HG02571 (cell line): ENCODE measurements at regions not wholly inside any gene's neighbourhood (a gene's known extent, or its start where the extent isn't known, plus 50 kb on each side); places are given as distances from the start of the nearest gene placed in this dataset.

Experiments used
- ATAC-seq: cut with Tn5 transposase; IDR thresholded peaks from one replicate; pipeline ENCODE4 v1.9.1; 2021; ENCODE audit warnings: mild to moderate bottlenecking, moderate library complexity; ENCODE audit not compliant: unreplicated experiment

- ATAC-seq = no peak
These were observed 301.6 kb downstream of the SLITRK6 start for GRCh38 chr13:85497652-85498051.

GRCh38 chr13:85492283-85492682 lies 306.9 kb downstream of the SLITRK6 start:
- no peak for ATAC-seq

GRCh38 chr13:85486663-85487062 lies 312.6 kb downstream of the SLITRK6 start:
- ATAC-seq = no peak

- no peak for ATAC-seq
These were observed 326.1 kb downstream of the SLITRK6 start for GRCh38 chr13:85473144-85473543.

GRCh38 chr13:85469320-85469719 lies 329.9 kb downstream of the SLITRK6 start:
- no peak for ATAC-seq

- no peak for ATAC-seq
These were observed 336.3 kb downstream of the SLITRK6 start for GRCh38 chr13:85462792-85463425.

GRCh38 chr13:85461621-85462020 lies 337.6 kb downstream of the SLITRK6 start:
- no peak for ATAC-seq

GRCh38 chr13:85445534-85445933 lies 353.7 kb downstream of the SLITRK6 start:
- no peak for ATAC-seq

- no peak for ATAC-seq
These were observed 357.2 kb downstream of the SLITRK6 start for GRCh38 chr13:85441975-85442374.

- no peak for ATAC-seq
These were observed 357.9 kb downstream of the SLITRK6 start for GRCh38 chr13:85441364-85441763.

GRCh38 chr13:85436029-85436428 lies 363.2 kb downstream of the SLITRK6 start:
- ATAC-seq = no peak

GRCh38 chr13:85434927-85435326 lies 364.3 kb downstream of the SLITRK6 start:
- ATAC-seq = no peak

GRCh38 chr13:85432881-85433280 lies 366.3 kb downstream of the SLITRK6 start:
- ATAC-seq = no peak

GRCh38 chr13:85431720-85432119 lies 367.5 kb downstream of the SLITRK6 start:
- no peak for ATAC-seq

- no peak for ATAC-seq
These were observed 368.9 kb downstream of the SLITRK6 start for GRCh38 chr13:85430216-85430794.

- no peak for ATAC-seq
These were observed 371.8 kb downstream of the SLITRK6 start for GRCh38 chr13:85427416-85427815.

- ATAC-seq = no peak
These were observed 379.1 kb downstream of the SLITRK6 start for GRCh38 chr13:85420136-85420535.

GRCh38 chr13:85419611-85420010 lies 379.6 kb downstream of the SLITRK6 start:
- no peak for ATAC-seq

- no peak for ATAC-seq
These were observed 381.4 kb downstream of the SLITRK6 start for GRCh38 chr13:85417807-85418206.

- no peak for ATAC-seq
These were observed 385.6 kb downstream of the SLITRK6 start for GRCh38 chr13:85413664-85414063.

GRCh38 chr13:85412448-85412847 lies 386.8 kb downstream of the SLITRK6 start:
- ATAC-seq = no peak

GRCh38 chr13:85411591-85411990 lies 387.6 kb downstream of the SLITRK6 start:
- no peak for ATAC-seq

- ATAC-seq = no peak
These were observed 390.8 kb downstream of the SLITRK6 start for GRCh38 chr13:85408415-85408814.
